Neural progenitor cell (in vitro differentiated cells): ENCODE measurements at regions not wholly inside any gene's neighbourhood (a gene's known extent, or its start where the extent isn't known, plus 50 kb on each side); places are given as distances from the start of the nearest gene placed in this dataset.
"Not testable (repeated sequence)": the region's sequence is repeated elsewhere in the genome, so short reads cannot be mapped to it uniquely, and the experiment has no call there.

Experiments
- EZH2 ChIP-seq: fragments of 200-600 bp; sonication (generic); IDR thresholded peaks from 2 replicates; pipeline ENCODE4 v1.6.1; 2017; ENCODE audit warnings: antibody characterized with exemption, mild to moderate bottlenecking, moderate library complexity
- EZH2phosphoT487 ChIP-seq: fragments of 200-600 bp; sonication (generic); IDR thresholded peaks from 2 replicates; pipeline ENCODE4 v1.6.1; 2017; ENCODE audit warnings: antibody characterized with exemption
- TF ChIP-seq, protein P1 (sequence below): fragments of 200-600 bp; sonication (generic); IDR thresholded peaks from 2 replicates; pipeline ENCODE4 v1.5.1; 2017; ENCODE audit warnings: antibody characterized with exemption, mild to moderate bottlenecking

DNA sequence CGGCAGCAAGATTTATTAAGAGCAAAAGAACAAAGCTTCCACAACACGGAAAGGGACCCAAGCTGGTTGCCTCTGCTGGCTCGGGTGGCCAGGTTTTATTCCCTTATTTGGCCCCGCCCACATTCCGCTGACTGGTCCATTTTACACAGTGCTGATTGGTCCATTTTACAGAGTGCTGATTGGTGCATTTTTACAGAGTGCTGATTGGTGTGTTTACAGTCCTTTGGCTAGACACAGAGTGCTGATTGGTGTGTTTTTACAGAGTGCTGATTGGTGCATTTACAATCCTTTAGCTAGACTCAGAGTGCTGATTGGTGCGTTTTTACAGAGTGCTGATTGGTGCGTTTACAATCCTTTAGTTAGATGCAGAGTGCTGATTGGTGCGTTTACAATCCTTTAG lies 358.4 kb upstream of the PDE3A start:
- TF ChIP-seq, protein P1, sequence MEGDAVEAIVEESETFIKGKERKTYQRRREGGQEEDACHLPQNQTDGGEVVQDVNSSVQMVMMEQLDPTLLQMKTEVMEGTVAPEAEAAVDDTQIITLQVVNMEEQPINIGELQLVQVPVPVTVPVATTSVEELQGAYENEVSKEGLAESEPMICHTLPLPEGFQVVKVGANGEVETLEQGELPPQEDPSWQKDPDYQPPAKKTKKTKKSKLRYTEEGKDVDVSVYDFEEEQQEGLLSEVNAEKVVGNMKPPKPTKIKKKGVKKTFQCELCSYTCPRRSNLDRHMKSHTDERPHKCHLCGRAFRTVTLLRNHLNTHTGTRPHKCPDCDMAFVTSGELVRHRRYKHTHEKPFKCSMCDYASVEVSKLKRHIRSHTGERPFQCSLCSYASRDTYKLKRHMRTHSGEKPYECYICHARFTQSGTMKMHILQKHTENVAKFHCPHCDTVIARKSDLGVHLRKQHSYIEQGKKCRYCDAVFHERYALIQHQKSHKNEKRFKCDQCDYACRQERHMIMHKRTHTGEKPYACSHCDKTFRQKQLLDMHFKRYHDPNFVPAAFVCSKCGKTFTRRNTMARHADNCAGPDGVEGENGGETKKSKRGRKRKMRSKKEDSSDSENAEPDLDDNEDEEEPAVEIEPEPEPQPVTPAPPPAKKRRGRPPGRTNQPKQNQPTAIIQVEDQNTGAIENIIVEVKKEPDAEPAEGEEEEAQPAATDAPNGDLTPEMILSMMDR = not testable (repeated sequence)
- TF ChIP-seq EZH2, EZH2phosphoT487: not testable (repeated sequence)
